Progenitor cell of endocrine pancreas (in vitro differentiated cells): ENCODE measurements at regions not wholly inside any gene's neighbourhood (a gene's known extent, or its start where the extent isn't known, plus 50 kb on each side); places are given as distances from the start of the nearest gene placed in this dataset.
A peak's percentile ranks its signal among the peaks of the same experiment; 100 is the strongest.
"Not testable (repeated sequence)": the region's sequence is repeated elsewhere in the genome, so short reads cannot be mapped to it uniquely, and the experiment has no call there.

ENCODE experiments used
- DNase-seq: peaks from one replicate; pipeline ENCODE4 v3.0.0; 2021; ENCODE audit warnings: low spot score; ENCODE audit not compliant: unreplicated experiment
- H3K27ac Mint-ChIP-seq: 2 replicates; pipeline ENCODE4 v1.8.0; 2021; ENCODE audit warnings: mild to moderate bottlenecking, moderate library complexity, mixed read lengths
- H3K27me3 Mint-ChIP-seq: 2 replicates; pipeline ENCODE4 v1.8.0; 2021; ENCODE audit warnings: mixed read lengths
- H3K36me3 Mint-ChIP-seq: 2 replicates; pipeline ENCODE4 v1.8.0; 2022; ENCODE audit warnings: mixed read lengths; ENCODE audit not compliant: insufficient read depth
- H3K4me1 Mint-ChIP-seq: 2 replicates; pipeline ENCODE4 v1.8.0; 2021; ENCODE audit warnings: low read depth, mixed read lengths
- H3K4me3 Mint-ChIP-seq: 2 replicates; pipeline ENCODE4 v1.8.0; 2021; ENCODE audit warnings: low read depth, mild to moderate bottlenecking, moderate library complexity, mixed read lengths
- H3K9me3 Mint-ChIP-seq: 2 replicates; pipeline ENCODE4 v1.8.0; 2021; ENCODE audit warnings: low read depth, mixed read lengths
- CTCF ChIP-seq: fragments of 200-600 bp; sonication (generic); IDR thresholded peaks from one replicate; pipeline ENCODE4 v1.5.0; 2021; ENCODE audit warnings: antibody characterized with exemption, mild to moderate bottlenecking; ENCODE audit not compliant: unreplicated experiment

DNA sequence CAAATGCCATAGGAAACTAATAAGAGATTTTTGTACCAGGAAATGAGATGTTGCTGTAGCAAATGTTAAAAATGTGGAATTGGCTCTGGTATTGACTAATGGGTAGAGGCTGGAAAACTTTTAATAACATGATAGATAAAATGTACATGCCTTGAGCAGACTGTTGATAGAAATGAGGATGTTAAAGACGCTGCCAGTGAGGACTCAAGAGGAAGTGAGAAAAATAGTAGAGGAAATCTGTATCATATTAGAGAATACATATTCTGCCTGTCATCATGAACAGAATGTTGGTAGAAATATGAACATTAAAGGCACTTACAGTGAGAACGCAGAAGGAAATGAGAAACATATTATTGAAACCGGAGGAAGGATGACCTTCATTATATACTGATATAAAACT is 577.2 kb upstream of the HTR2C start:
- Mint-ChIP-seq H3K27me3 (no peaks in the 10 kb centered on the region), H3K9me3 (no peaks in the 10 kb centered on the region), H3K4me1 (no peaks in the 10 kb centered on the region), H3K36me3 (no peaks in the 10 kb centered on the region), H3K27ac (no peak overlapping the region), H3K4me3 (no peak overlapping the region)
- DNase-seq = no peak
- TF ChIP-seq CTCF = no peak

DNA sequence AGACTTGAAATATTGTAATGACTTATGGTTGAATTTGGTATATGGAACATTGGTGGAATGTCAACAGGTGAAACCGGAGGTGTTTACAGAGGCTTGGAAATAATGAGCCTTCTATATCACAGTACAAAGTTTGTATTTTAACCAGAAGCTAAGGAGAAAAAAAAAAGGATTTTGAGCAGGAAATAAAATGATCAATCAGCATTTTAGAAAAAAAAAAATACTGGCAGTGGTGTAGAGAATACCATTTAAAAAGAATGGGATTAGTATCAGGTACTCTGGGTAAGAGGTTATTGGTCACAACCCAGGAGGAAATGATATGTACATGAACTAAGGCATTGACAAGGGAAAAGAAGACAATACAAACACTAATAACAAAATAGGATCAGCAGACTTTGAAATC is 587.1 kb upstream of the HTR2C start:
- H3K27me3 Mint-ChIP-seq = no peaks in the 10 kb centered on the region
- no peaks in the 10 kb centered on the region for H3K9me3 Mint-ChIP-seq
- H3K4me1 Mint-ChIP-seq = peaks cover 4% of the 10 kb centered on the region

GRCh38 chrX:113991720-113992119 is 592.2 kb upstream of the HTR2C start:
- H3K4me1 Mint-ChIP-seq = peaks cover 19% of the 10 kb centered on the region
- not testable (repeated sequence) for H3K9me3 Mint-ChIP-seq, H3K36me3 Mint-ChIP-seq, H3K27ac Mint-ChIP-seq, DNase-seq, H3K27me3 Mint-ChIP-seq, H3K4me3 Mint-ChIP-seq

More for the DNA sequence above, 587.1 kb upstream of the HTR2C start:
- Mint-ChIP-seq H3K27ac (no peak overlapping the region), H3K36me3 (no peaks in the 10 kb centered on the region), H3K4me3 (no peak overlapping the region)
- TF ChIP-seq CTCF = no peak
- DNase-seq = no peak

DNA sequence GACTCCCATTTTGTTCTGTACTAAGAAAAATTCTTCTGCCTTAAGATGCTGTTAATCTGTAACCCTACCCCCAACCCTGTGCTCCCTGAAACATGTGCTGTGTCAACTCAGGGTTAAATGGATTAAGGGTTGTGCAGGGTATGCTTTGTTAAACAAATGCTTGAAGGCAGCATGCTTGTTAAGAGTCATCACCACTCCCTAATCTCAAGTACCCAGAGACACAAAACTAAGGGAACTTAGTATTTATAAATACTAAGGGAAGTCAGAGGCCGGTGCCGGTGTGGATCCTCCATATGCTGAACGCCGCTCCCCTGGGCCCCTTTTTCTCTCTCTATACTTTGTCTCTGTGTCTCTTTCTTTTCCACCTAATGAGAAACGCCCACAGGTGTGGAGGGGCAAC is 593.2 kb upstream of the HTR2C start:
- H3K27me3 Mint-ChIP-seq, H3K36me3 Mint-ChIP-seq, H3K4me3 Mint-ChIP-seq, H3K9me3 Mint-ChIP-seq, DNase-seq: not testable (repeated sequence)
- Mint-ChIP-seq H3K4me1 (peaks cover 16% of the 10 kb centered on the region), H3K27ac (peak overlapping the region; percentile 95)

DNA sequence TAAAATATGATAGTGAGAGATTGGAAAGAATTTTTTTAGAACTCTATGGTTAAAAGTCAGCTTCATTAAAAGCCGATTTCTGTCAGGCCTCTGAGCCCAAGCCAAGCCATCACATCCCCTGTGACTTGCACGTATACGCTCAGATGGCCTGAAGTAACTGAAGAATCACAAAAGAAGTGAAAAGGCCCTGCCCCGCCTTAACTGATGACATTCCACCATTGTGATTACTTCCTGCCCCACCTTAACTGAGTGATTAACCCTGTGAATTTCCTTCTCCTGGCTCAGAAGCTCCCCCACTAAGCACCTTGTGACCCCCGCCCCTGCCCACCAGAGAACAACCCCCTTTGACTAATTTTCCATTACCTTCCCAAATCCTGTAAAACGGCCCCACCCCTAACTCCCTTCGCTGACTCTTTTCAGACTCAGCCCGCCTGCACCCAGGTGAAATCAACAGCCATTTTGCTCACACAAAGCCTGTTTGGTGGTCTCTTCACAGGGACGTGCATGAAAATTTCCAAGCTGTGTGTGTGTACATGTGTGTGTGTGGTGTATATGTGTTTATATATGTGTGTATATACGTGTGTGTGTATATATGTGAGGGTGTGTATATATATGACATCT is 595.5 kb upstream of the HTR2C start:
- H3K4me1 Mint-ChIP-seq = peaks cover 16% of the 10 kb centered on the region
- not testable (repeated sequence) for H3K27me3 Mint-ChIP-seq, H3K9me3 Mint-ChIP-seq, H3K36me3 Mint-ChIP-seq, DNase-seq, H3K4me3 Mint-ChIP-seq
- peak overlapping the region; percentile 62 for H3K27ac Mint-ChIP-seq

DNA sequence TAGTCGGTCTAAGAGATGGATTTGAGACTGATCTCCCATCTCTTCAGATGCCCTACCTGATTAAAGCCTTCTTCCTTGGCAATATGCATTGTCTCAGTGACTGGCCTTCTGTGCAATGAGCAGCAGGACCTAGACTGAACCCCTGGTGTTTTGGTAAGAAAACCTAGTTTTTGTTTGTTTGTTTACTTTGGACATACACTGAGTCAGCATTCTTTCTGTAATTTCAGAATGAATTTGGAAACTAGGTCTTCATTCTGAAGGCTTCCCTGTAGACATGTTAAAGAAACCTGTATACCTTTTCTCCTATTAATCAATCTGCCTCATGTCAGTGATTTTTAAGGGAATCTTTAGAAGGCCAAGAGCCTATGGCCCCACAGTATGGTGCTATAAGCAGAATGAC is 597.5 kb upstream of the HTR2C start:
- TF ChIP-seq CTCF = no peak
- no peaks in the 10 kb centered on the region for H3K27me3 Mint-ChIP-seq
- peaks cover 16% of the 10 kb centered on the region for H3K4me1 Mint-ChIP-seq
- no peaks in the 10 kb centered on the region for H3K36me3 Mint-ChIP-seq
- no peak overlapping the region for H3K27ac Mint-ChIP-seq
- H3K4me3 Mint-ChIP-seq = no peak overlapping the region
- H3K9me3 Mint-ChIP-seq = no peaks in the 10 kb centered on the region
- no peak for DNase-seq

DNA sequence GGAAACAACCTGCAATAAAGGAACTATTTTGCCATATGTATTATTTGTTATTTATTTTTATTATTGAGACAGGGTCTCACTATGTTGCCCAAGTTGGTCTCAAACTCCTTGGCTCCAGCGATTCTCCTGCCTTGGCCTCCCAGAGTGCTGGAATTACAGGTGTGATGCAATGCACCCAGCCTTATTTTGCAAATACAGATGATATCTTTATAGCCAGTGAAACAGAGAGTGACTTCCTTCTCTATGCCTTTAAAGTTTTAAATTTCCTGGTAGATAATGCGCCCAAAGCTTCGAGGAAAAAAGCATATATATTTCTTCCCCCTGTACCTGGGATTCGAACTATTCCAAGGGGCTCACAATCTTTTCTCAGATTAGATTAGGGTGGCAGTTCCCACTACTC is 601.1 kb upstream of the HTR2C start:
- H3K27me3 Mint-ChIP-seq = no peaks in the 10 kb centered on the region
- no peak for TF ChIP-seq CTCF
- peaks cover 11% of the 10 kb centered on the region for H3K9me3 Mint-ChIP-seq
- H3K36me3 Mint-ChIP-seq = peaks cover 1% of the 10 kb centered on the region
- H3K4me3 Mint-ChIP-seq = no peak overlapping the region
- no peak for DNase-seq
- H3K4me1 Mint-ChIP-seq = no peaks in the 10 kb centered on the region
- no peak overlapping the region for H3K27ac Mint-ChIP-seq
